ENCODE measurements at regions not wholly inside any gene's neighbourhood (a gene's known extent, or its start where the extent isn't known, plus 50 kb on each side); places are given as distances from the start of the nearest gene placed in this dataset.
"Not testable (repeated sequence)": the region's sequence is repeated elsewhere in the genome, so short reads cannot be mapped to it uniquely, and the experiment has no call there.

- not testable (repeated sequence) for DNase-seq
These were observed 286.7 kb upstream of the FRG1 start for GRCh38 chr4:189653983-189654382.

GRCh38 chr4:189654396-189654795, 286.3 kb upstream of the FRG1 start:
- DNase-seq, result not testable (repeated sequence)

- not testable (repeated sequence) for DNase-seq
These were observed 284.9 kb upstream of the FRG1 start for GRCh38 chr4:189655817-189656216.

- no peak for DNase-seq
These were observed 284.0 kb upstream of the FRG1 start for GRCh38 chr4:189656641-189657040.

GRCh38 chr4:189658259-189658658, 282.4 kb upstream of the FRG1 start:
- not testable (repeated sequence) for DNase-seq

GRCh38 chr4:189658831-189659230, 281.8 kb upstream of the FRG1 start:
- DNase-seq, result not testable (repeated sequence)

- DNase-seq, result no peak
These were observed 281.4 kb upstream of the FRG1 start for GRCh38 chr4:189659287-189659686.

GRCh38 chr4:189660722-189661360, 279.8 kb upstream of the FRG1 start:
- no peak for DNase-seq

- DNase-seq, result no peak
These were observed 275.9 kb upstream of the FRG1 start for GRCh38 chr4:189664693-189665250.

GRCh38 chr4:189665712-189666305, 274.9 kb upstream of the FRG1 start:
- DNase-seq, result not testable (repeated sequence)

- not testable (repeated sequence) for DNase-seq
These were observed 273.3 kb upstream of the FRG1 start for GRCh38 chr4:189667386-189667785.

GRCh38 chr4:189697675-189698245, 242.9 kb upstream of the FRG1 start:
- DNase-seq, result not testable (repeated sequence)

- not testable (repeated sequence) for DNase-seq
These were observed 237.7 kb upstream of the FRG1 start for GRCh38 chr4:189703000-189703399.

GRCh38 chr4:189706821-189707220, 233.9 kb upstream of the FRG1 start:
- not testable (repeated sequence) for DNase-seq

- DNase-seq, result not testable (repeated sequence)
These were observed 233.4 kb upstream of the FRG1 start for GRCh38 chr4:189707227-189707626.

GRCh38 chr4:189711956-189712355, 228.7 kb upstream of the FRG1 start:
- DNase-seq, result not testable (repeated sequence)

- DNase-seq, result not testable (repeated sequence)
These were observed 219.4 kb upstream of the FRG1 start for GRCh38 chr4:189721016-189721993.

GRCh38 chr4:189722324-189723003, 218.2 kb upstream of the FRG1 start:
- not testable (repeated sequence) for DNase-seq

- not testable (repeated sequence) for DNase-seq
These were observed 212.6 kb upstream of the FRG1 start for GRCh38 chr4:189727982-189728638.

GRCh38 chr4:189731989-189732388, 208.7 kb upstream of the FRG1 start:
- not testable (repeated sequence) for DNase-seq

GRCh38 chr4:189733507-189733906, 207.2 kb upstream of the FRG1 start:
- not testable (repeated sequence) for DNase-seq

Measured in activated CD4-positive, alpha-beta T cell treated with anti-CD3 and anti-CD28 coated beads for 4 hours (primary cell).